Tibial nerve (tissue), 4 donors: ENCODE measurements at regions not wholly inside any gene's neighbourhood (a gene's known extent, or its start where the extent isn't known, plus 50 kb on each side); places are given as distances from the start of the nearest gene placed in this dataset.

Experiments used
- DNase-seq, 2 donors: peaks; one replicate each; pipeline ENCODE4 v3.0.0-alpha.2; 2019; ENCODE audit warnings: low spot score in 2 of 2
- H3K27ac ChIP-seq, 4 donors: fragments of 200-600 bp; sonication (generic) in 3 of 4; one replicate each; pipeline ENCODE4 v1.5.1; 2017 to 2019; ENCODE audit warnings: mild to moderate bottlenecking in 1 of 4
- H3K27me3 ChIP-seq, 2 donors: fragments of 200-600 bp; sonication (generic) in 1 of 2; one replicate each; pipeline versions ENCODE4 v1.5.1 to v1.6.0; 2017 to 2019
- H3K36me3 ChIP-seq, 3 donors: fragments of 200-600 bp; sonication (generic); one replicate each; pipeline ENCODE4 v1.5.1; 2018 to 2019
- H3K4me1 ChIP-seq, 4 donors: fragments of 200-600 bp; sonication (generic) in 3 of 4; one replicate each; pipeline ENCODE4 v1.5.1; 2017 to 2019
- H3K4me3 ChIP-seq, 4 donors: fragments of 200-600 bp; sonication (generic) in 3 of 4; one replicate each; pipeline ENCODE4 v1.5.1; 2017 to 2019; ENCODE audit warnings: mild to moderate bottlenecking in 1 of 4, moderate library complexity in 1 of 4
- H3K9me3 ChIP-seq, 4 donors: fragments of 200-600 bp; sonication (generic) in 3 of 4; one replicate each; pipeline ENCODE4 v1.5.1; 2017 to 2019
- EP300 ChIP-seq, 2 donors: sonication (generic); formaldehyde crosslinking; IDR thresholded peaks; one replicate each; pipeline ENCODE4 v1.6.1; 2017; ENCODE audit warnings: antibody characterized with exemption in 2 of 2, mild to moderate bottlenecking in 1 of 2
- POLR2A ChIP-seq, 2 donors: fragments of 450-650 bp; IDR thresholded peaks; one replicate each; pipeline ENCODE4 v1.6.1; 2017; ENCODE audit warnings: antibody characterized with exemption in 2 of 2, mild to moderate bottlenecking in 2 of 2, moderate library complexity in 2 of 2
- WGBS, 2 donors: methylation state at CpG; one replicate each; pipeline ENCODE4 v1.1.5; 2018; 5-methylcytosine and 5-hydroxymethylcytosine counted together
- TF ChIP-seq, protein P1 (sequence below), 5 experiments: fragments of 200-600 bp in 3 of 5; fragments of 450-650 bp in 2 of 5; sonication (generic) in 3 of 5; IDR thresholded peaks; one replicate each; pipeline ENCODE4 v1.5.1; 2016 to 2019; ENCODE audit warnings: antibody characterized with exemption in 5 of 5, mild to moderate bottlenecking in 3 of 5, moderate library complexity in 2 of 5

DNA sequence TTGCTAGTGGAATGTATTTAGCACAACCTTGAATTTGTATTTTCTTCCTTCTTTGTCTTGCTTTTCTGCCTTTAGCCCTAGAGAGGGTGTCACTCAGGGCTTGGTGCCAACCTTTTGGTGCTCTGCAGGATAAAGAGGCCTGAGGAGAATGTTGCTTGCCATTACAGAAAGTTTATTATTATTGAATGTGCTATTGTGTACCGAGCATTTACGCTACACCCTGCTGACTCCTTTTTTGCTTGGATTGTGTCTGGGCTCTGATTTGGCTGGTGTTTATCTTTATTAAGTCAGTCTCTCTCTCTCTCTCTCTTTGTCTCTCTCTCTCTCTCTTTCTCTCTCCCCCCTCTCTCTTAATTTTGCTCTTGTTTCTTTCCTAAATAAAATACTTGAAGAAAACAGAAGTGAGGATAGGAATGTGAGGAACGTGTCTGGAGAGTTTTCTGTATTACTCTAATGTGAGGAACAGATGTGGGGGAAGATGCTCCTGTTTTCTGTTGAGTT lies 284.4 kb upstream of the PHYHIPL start:
- TF ChIP-seq POLR2A (IDR thresholded peaks at IDR 0.05) (no peak), EP300 (IDR thresholded peaks at IDR 0.05) (no peak)
- TF ChIP-seq, protein P1, sequence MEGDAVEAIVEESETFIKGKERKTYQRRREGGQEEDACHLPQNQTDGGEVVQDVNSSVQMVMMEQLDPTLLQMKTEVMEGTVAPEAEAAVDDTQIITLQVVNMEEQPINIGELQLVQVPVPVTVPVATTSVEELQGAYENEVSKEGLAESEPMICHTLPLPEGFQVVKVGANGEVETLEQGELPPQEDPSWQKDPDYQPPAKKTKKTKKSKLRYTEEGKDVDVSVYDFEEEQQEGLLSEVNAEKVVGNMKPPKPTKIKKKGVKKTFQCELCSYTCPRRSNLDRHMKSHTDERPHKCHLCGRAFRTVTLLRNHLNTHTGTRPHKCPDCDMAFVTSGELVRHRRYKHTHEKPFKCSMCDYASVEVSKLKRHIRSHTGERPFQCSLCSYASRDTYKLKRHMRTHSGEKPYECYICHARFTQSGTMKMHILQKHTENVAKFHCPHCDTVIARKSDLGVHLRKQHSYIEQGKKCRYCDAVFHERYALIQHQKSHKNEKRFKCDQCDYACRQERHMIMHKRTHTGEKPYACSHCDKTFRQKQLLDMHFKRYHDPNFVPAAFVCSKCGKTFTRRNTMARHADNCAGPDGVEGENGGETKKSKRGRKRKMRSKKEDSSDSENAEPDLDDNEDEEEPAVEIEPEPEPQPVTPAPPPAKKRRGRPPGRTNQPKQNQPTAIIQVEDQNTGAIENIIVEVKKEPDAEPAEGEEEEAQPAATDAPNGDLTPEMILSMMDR (IDR thresholded peaks at IDR 0.05) = no peak
- Histone ChIP-seq H3K36me3 (no peaks in the 10 kb centered on the region), H3K4me3 (no peak overlapping the region), H3K4me1 (peaks cover 0 to 34% (median 0%) of the 10 kb centered on the region in 4 donors), H3K27me3 (no peaks in the 10 kb centered on the region), H3K27ac (no peak overlapping the region), H3K9me3 (no peaks in the 10 kb centered on the region)
- peak in 1 of 2 donors; percentile 10 for DNase-seq
- 25 to 28% methylated on average over 3 of the region's 3 CpGs for WGBS, 2 donors

DNA sequence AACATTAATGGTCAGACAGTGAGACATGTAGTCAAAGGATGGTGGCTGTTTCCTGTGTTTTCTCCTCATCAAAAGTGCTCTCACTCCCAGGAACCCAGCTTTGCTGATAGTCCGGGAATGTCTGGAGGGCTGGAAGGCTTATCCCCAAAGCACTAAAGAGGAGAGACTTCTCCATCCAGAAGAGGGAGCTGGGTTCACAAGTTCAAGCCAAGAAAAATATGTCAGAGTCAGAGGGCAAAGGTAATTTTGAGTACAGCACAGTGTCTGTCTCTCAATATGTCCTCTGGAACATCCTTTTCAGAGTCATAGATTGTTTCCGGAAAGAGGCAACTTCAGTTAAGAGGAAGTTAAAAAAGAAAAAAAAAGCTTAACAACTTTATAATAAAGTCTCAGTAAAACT lies 281.5 kb upstream of the PHYHIPL start:
- peak in 1 of 2 donors; percentile 45 for TF ChIP-seq EP300 (IDR thresholded peaks at IDR 0.05)
- no peak for TF ChIP-seq POLR2A (IDR thresholded peaks at IDR 0.05)
- TF ChIP-seq, protein P1 (IDR thresholded peaks at IDR 0.05) = no peak
- DNase-seq = peak in 1 of 2 donors; percentile 15
- Histone ChIP-seq H3K4me1 (peaks cover 0 to 44% (median 0%) of the 10 kb centered on the region in 4 donors), H3K9me3 (no peaks in the 10 kb centered on the region), H3K4me3 (no peak overlapping the region), H3K27me3 (no peaks in the 10 kb centered on the region), H3K36me3 (no peaks in the 10 kb centered on the region), H3K27ac (no peak overlapping the region)
- WGBS, 2 donors = 35 to 36% methylated on average over 2 of the region's 2 CpGs

DNA sequence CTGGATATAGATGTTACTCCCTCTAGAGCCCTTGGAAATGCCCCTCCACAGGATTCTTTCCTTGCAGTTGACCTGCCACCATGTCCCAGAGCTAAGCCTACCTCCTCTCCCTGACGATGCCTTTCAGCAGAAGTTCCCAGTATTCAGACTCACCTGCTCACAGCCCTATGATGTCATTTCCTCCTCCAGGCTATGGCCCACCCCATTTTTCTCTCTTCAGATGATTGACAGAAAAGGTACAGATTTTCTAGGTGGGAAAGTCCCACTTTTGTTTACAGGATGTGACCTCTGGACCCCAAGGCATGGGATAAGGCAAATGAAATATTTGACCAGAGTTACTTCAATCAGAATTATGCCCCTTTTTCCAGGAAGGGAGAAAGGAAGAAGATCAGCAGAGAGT lies 280.2 kb upstream of the PHYHIPL start:
- WGBS, 2 donors = 79 to 82% methylated on average over 1 of the region's 1 CpG
- peaks cover 0 to 44% (median 0%) of the 10 kb centered on the region in 4 donors for H3K4me1 ChIP-seq
- TF ChIP-seq POLR2A (IDR thresholded peaks at IDR 0.05) (no peak), EP300 (IDR thresholded peaks at IDR 0.05) (no peak)
- TF ChIP-seq, protein P1 (IDR thresholded peaks at IDR 0.05) = no peak
- H3K9me3 ChIP-seq = no peaks in the 10 kb centered on the region
- H3K27ac ChIP-seq = peak overlapping the region in 1 of 4 donors; percentile 23
- H3K4me3 ChIP-seq = no peak overlapping the region
- no peaks in the 10 kb centered on the region for H3K27me3 ChIP-seq
- H3K36me3 ChIP-seq = no peaks in the 10 kb centered on the region
- no peak for DNase-seq

DNA sequence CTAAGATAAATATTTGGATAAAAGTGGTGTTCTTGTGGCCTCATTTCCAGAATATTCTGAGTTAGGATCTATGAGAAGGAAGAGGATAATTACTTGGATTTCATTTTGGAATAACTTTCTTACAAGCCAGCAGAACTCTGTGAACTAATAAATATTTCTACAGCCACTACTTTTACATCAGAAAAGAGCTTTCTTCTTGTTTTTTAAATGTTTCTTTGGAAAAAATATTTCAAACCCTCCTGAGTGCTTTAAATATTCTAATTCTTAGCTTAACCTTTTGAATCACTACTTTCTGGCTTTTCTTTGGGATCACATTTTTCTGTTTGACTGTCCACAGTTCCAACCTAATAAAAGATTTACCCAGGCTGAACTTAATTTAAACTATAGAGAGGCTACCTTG lies 279.2 kb upstream of the PHYHIPL start:
- Histone ChIP-seq H3K36me3 (no peaks in the 10 kb centered on the region), H3K4me1 (peaks cover 0 to 37% (median 0%) of the 10 kb centered on the region in 4 donors), H3K27ac (peak overlapping the region in 1 of 4 donors; percentile 60), H3K9me3 (no peaks in the 10 kb centered on the region), H3K4me3 (no peak overlapping the region), H3K27me3 (no peaks in the 10 kb centered on the region)
- TF ChIP-seq, protein P1 (IDR thresholded peaks at IDR 0.05) = no peak
- no peak for TF ChIP-seq EP300 (IDR thresholded peaks at IDR 0.05)
- no peak for TF ChIP-seq POLR2A (IDR thresholded peaks at IDR 0.05)
- no peak for DNase-seq

DNA sequence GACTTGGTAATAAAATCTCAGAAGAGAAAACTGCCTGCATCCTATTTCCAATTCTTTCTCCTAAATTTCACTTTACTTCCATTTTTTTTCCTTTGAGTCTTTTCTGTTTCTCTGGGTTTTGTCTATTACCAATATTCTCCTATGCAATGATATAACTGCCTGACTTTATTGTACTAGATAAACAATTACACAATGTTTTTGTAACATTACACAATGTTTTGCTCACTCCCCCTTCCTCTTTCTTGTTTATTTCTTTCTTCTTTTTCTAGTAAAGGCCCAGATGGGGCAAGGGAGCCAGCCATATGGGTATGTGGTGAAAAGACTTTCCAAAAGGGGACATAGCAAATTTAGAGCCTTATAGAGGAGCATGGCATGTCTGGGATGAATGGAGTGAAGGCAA lies 278.7 kb upstream of the PHYHIPL start:
- peak overlapping the region in 2 of 4 donors; percentile 50 to 60 for H3K27ac ChIP-seq
- H3K36me3 ChIP-seq = no peaks in the 10 kb centered on the region
- peaks cover 0 to 35% (median 0%) of the 10 kb centered on the region in 4 donors for H3K4me1 ChIP-seq
- TF ChIP-seq POLR2A (IDR thresholded peaks at IDR 0.05) (no peak), EP300 (IDR thresholded peaks at IDR 0.05) (no peak)
- TF ChIP-seq, protein P1 (IDR thresholded peaks at IDR 0.05) = no peak
- no peak overlapping the region for H3K4me3 ChIP-seq
- no peak for DNase-seq
- no peaks in the 10 kb centered on the region for H3K27me3 ChIP-seq
- no peaks in the 10 kb centered on the region for H3K9me3 ChIP-seq
